GM08714 (cell line): ENCODE measurements at regions not wholly inside any gene's neighbourhood (a gene's known extent, or its start where the extent isn't known, plus 50 kb on each side); places are given as distances from the start of the nearest gene placed in this dataset.

Source experiments
- H3K4me3 ChIP-seq: fragments of 200-500 bp; sonication (Bioruptor generic); 2 replicates; pipeline ENCODE4 v1.5.1; 2014; ENCODE audit warnings: mild to moderate bottlenecking, low read length, inconsistent platforms
- ZNF274 ChIP-seq: IDR thresholded peaks from 2 replicates; pipeline ENCODE4 v1.6.1; 2012; ENCODE audit warnings: mild to moderate bottlenecking, low read depth, low read length

DNA sequence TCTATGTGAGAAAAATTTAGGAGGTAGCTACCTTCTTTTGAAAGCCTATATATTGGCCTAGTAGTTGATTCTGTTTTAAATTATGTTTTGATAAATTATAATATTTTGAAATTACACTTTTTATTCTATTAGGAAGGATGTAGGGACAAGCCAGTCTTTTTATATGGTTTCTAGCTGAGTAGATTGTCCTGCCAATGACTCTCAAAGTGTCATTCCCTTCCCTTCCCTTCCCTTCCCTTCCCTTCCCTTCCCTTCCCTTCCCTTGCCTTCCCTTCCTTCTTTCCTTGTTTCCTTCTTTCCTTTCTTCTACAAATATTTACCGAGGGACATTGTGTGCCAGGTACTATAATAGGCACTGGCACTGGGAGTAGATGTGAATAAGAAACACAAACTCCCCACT, 99.7 kb upstream of the HDAC9 start:
- H3K4me3 ChIP-seq = no peak overlapping the region
- TF ChIP-seq ZNF274 = no peak

DNA sequence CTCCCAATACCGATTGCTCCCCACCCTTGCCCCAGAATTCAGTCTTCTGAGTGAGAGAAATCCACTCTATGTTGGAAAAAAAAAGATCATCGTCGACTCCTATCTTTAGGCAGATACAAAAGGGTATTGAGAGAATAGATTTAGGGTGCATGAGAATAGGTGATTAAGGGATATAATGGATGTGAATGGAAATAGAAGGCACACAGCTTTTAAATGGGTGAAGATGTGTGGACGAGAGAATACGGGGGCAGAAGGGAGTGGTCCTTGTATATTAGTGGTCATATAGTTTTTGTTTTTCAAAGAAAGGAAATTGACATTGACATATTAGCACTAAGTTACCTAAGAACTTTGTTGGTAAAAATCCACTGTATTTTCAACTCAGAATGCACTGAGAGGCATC, 98.6 kb upstream of the HDAC9 start:
- no peak overlapping the region for H3K4me3 ChIP-seq
- no peak for TF ChIP-seq ZNF274

DNA sequence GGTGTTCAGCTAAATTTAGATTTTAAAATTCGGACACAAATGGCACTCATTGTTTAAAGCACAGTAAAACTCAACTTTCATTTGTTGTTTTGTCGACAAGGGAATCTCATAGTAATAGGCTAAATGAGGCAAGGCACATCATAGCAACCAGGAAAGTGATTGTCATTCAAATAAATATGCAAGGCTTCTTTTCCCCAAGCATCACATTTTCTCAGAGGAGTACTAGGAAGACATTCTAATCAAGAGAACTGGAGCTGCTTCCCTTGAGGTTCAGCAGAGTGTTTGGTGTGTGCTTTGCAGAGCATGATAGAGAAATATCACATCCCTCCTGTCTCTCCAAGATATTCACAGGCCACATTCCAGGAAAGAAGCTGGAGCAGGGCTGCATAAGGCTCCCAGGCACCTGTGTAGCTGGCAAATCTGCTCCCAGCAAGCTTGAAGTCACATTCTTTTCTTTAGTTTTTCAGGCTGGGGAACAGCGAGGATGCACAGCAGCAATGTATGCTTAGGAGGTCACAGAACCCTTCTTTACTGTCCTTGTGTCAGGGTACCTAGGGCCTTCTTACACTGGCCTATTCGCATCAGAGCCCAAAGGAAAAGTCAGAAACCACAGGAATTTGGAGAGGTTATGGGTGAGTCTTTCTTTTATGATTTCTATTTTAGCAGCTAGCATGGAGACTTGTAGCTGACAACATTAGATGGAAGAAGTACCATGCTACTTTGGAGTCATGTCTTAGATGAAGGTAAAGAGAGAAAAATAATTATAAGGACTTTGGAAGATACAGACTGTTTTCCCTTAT, 95.9 kb upstream of the HDAC9 start:
- H3K4me3 ChIP-seq = no peak overlapping the region
- no peak for TF ChIP-seq ZNF274

DNA sequence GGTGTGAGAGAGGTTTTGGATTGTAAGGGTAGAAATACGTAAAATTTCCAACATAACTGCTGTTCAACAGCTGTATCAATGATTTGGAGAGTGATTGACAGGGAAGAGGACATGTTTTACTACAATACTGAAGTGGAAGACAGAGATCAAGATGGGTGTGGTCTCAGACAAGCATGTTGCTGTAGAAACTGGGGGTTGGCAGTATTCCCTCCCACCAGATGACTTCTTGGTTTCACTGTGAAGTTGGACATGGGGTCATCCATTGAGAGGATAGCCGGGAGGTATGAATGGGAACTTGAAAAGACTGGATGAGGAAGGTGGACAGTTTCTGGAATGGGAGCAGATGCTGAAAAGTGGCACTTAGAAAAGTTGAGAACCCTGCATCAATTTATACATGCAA, 95.3 kb upstream of the HDAC9 start:
- no peak for TF ChIP-seq ZNF274
- no peak overlapping the region for H3K4me3 ChIP-seq

DNA sequence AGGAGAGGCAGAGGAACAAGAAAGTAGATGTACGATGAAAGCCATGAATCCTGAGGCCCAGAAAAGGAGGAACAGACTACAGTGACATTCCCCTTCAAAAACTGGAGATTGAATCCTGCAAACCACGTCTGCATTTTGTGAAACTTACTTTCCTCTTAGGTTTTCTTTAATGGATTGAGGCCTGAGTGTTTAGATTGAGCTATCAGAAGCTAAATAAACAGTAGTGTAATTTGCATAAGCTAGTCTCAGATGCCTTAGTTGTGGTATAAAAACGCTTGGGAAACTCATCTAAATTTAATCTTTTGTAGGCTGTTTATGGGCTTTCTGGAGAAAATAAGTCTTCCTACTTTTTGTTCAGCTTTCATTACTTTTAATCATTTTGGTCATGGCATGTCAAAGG, 94.8 kb upstream of the HDAC9 start:
- TF ChIP-seq ZNF274 = no peak
- no peak overlapping the region for H3K4me3 ChIP-seq

DNA sequence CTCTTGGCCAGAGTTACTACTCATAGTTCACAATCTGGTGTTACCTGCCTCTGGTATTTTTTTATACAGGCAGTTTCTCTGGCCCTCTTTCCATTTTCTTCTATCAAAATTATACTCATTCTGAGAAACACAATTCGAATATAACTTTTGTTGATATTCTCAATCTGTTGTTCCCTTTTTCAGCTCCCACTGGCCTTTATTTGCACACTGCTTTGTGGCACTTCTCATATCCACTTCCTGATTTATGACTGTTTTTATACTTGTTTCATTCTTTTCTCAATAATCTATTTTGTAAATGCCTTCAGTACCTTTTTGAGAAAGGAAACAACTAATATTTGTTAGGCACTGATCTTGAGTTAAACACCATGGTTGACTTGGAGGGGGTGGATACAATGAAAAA, 93.8 kb upstream of the HDAC9 start:
- no peak overlapping the region for H3K4me3 ChIP-seq
- no peak for TF ChIP-seq ZNF274

DNA sequence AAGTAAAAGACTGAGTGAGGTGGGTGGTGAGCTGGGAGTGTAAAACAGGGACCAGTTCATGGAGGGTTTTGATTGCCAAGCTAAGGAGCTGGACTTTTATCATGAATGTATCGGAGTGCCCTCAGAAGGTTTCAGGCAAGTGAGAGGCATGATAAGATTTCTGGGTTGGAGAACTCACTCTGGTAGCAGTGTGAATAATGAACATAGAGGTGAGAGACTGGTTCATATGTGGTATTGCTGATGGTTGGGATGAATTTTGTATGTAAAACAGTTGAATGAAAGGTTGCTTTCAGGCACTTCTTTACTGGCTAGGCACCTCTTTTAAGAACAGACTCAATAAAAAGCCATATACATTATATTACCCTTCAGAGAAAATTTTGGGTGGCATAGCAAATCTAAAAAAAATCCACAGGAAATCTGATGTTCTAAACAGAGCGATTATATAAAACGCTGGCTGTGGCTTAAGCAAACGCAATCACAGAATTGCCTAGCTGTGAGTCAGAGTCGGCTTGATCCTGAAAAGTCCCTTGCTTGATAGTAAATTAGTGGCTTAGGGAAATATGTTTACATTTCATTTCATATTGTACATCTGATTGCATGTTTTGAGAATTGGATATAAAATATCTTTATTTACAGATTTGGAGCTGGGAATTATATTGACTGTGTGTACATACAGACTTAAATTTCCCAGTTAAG, 92.9 kb upstream of the HDAC9 start:
- TF ChIP-seq ZNF274 = no peak
- H3K4me3 ChIP-seq = no peak overlapping the region

DNA sequence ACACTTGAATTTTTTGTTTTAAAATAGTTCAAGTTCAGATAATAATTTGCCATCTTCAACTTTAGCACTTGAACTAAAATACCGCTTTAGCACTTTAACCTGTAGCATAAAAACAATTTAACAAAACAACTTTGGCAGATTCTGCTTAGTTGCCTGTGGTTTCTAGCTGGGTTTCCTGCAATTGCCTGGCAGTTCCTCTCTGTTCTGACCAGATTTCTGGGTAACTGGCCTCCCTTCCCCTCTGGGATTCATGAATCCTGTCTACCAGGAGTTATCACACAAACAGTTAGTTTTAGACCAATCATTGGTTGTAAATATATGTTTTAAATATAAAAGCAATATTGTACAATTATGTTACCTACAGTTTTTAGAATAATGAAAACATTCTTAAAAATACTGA, 89.8 kb upstream of the HDAC9 start:
- no peak overlapping the region for H3K4me3 ChIP-seq
- no peak for TF ChIP-seq ZNF274

DNA sequence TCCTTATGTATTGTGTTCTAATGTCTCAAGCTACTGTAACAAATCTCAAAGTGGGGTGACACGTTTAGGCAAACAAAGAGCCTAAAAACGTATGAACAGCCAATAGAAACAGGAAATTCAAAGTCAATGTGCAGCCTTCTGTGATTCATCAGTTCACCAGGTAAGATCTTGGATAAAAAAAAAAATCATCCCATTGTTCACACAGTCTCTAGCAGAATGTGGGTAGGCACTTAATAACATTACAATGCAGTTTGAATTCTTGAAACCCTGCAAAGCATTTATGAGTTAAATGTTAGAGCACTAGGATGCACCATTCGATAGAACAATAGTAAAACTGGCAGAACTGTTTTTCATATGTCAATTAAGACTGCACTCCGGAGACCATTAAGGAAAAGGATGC, 88.2 kb upstream of the HDAC9 start:
- H3K4me3 ChIP-seq = no peak overlapping the region
- no peak for TF ChIP-seq ZNF274

DNA sequence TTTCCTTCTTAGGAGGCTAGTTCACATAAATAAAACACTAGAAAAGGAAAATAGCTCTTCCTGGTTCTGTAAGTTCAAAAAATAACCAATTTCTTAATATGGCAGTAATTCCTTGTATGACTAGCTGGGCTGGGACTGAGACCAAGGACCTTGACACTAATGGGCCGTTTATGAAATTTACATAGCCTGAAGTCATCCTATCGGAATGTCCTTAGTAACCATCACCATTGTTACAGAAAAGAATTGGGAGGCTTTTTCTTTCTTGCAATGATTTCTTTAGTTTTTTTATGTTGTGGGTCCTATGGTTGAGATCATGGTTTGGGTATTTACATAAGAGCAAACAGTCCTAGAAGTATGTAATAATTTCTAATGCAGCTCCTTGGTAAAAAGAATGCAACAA, 87.1 kb upstream of the HDAC9 start:
- no peak overlapping the region for H3K4me3 ChIP-seq
- no peak for TF ChIP-seq ZNF274

DNA sequence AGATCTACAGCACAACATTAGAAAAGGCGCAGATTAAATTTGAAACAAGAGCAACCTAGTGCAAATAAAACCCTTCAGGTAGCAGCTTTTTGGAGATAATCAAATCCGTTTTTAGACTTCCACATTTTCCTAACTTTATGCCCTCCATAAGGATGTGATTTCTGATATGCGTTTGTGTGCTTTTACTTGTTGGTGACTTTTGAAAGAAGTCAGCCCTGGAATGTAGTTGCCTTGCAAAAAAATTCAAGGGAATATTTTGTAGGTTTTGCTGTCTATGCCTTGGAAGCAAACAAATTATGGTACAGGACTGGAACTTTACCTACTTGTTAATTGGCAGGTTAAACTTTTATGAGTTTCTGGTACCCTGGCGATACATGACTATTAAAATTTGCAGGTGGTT, 86.7 kb upstream of the HDAC9 start:
- no peak overlapping the region for H3K4me3 ChIP-seq
- no peak for TF ChIP-seq ZNF274

DNA sequence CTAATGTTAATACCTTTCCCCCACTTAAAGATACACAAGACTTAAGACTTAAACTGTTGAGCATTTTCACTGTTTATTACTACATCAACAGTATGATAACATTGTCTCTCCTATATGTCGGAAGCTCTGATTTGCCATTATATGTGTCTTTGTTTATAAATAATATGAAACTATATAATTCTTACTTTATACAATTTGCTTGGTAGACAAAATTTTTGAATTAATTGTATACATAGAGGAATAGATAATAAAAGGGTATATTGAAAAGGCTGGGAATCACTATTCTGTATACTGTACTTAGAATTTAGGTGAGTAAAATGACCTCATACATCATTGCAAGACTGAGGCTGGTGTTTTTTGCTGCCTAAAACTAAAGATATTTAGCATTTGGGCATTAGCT, 82.1 kb upstream of the HDAC9 start:
- no peak for TF ChIP-seq ZNF274
- H3K4me3 ChIP-seq = no peak overlapping the region

DNA sequence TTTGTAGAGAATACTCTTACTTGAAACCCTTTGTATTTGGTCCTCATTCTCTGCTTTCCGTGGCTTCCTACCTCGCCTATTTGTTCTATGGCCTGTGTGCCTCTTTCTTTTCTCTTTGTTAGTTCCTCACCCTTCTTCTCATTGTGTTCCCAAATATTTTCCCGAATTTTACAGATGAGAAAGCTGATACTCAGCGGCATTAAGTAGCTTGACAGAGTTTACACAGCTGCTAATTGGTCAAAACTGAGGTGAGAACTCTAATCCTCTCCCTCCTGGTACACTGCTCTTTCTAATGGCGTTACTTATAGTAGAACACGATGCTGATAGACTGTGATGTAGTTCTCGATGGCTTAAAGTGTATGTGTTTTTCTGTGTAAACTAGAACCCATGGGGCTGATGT, 80.7 kb upstream of the HDAC9 start:
- no peak overlapping the region for H3K4me3 ChIP-seq
- no peak for TF ChIP-seq ZNF274

DNA sequence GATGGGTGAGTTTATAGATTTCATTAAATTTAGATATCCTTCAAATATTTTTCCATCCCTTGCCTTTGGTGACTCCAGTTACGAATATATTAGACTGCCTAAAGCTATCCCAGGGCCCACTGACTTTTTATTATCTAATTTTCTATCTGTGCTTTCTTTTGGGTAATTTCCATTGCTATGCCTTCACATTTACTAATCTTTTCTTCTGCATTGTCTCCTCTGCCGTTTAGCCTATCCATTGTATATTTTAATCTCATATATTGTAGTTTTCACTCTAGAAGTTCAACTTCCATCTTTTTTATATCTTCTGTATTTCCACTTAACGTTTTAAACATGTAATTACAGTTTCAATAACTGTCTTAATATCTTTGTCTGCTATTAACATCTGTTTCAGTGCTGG, 78.6 kb upstream of the HDAC9 start:
- no peak for TF ChIP-seq ZNF274
- no peak overlapping the region for H3K4me3 ChIP-seq

DNA sequence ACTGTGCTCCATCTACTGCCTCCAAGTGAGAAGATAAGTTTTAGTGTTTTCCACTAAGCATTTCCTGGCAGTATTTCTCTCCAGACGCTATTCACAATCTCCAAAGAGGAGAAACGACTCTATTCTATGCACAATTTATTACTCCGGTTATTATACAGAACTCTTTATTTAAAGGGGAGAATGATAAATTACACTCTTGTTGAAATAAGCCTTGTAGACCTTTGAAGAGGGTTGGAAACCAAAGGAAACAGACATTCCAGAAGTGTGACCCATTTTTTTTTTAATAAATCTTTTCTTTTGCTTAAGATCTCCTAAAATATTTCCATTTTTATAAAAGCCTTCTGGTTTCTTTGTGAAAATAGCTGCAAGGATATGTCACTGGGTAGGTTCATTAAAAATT, 76.1 kb upstream of the HDAC9 start:
- no peak overlapping the region for H3K4me3 ChIP-seq
- no peak for TF ChIP-seq ZNF274
